ENCODE measurements at regions not wholly inside any gene's neighbourhood (a gene's known extent, or its start where the extent isn't known, plus 50 kb on each side); places are given as distances from the start of the nearest gene placed in this dataset.

DNA sequence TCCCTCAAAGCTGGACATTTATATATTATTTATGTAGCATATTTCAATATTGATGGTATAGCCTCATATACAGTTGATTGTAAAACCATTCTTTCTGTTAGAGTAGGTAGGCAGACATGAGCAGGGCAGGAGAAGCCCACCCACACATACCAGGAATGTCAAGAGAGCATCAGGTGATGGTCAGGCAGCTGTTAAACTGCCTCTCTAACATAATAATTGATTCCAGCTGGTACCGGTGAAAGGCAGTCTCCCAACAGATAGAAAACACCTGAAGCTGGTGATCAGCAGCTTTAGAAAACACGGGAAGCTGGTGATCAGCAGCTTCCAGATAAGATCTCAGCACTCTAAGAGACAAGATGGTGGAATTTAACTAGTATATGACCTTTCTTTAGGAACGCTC, 132.9 kb downstream of the SLITRK6 start:
- TF ChIP-seq GATA3 (IDR thresholded peaks at IDR 0.05; ENCODE audit: low read depth, low read length) (no peak), GATA2 (IDR thresholded peaks at IDR 0.05; ENCODE audit: low read depth, low read length) (peak; percentile 46; the same call in 1 of the 2 replicates)
